AG20443 (cell line): ENCODE measurements at regions not wholly inside any gene's neighbourhood (a gene's known extent, or its start where the extent isn't known, plus 50 kb on each side); places are given as distances from the start of the nearest gene placed in this dataset.
"Not testable (repeated sequence)": the region's sequence is repeated elsewhere in the genome, so short reads cannot be mapped to it uniquely, and the experiment has no call there.

Experiments
- DNase-seq: peaks from one replicate; pipeline ENCODE4 v3.0.0; 2012; ENCODE audit warnings: low spot score, mixed read lengths

- DNase-seq, result not testable (repeated sequence)
Measured at GRCh38 chr16:29106259-29106908, 121.5 kb downstream of the LAT start.

GRCh38 chr16:29104600-29104999 lies 119.7 kb downstream of the LAT start:
- DNase-seq, result not testable (repeated sequence)

- DNase-seq, result not testable (repeated sequence)
Measured at GRCh38 chr16:29097965-29098364, 113.1 kb downstream of the LAT start.

GRCh38 chr16:29094729-29095624 lies 110.1 kb downstream of the LAT start:
- DNase-seq, result not testable (repeated sequence)

GRCh38 chr16:29094325-29094724 lies 109.5 kb downstream of the LAT start:
- DNase-seq, result not testable (repeated sequence)

GRCh38 chr16:29089679-29090078 lies 104.8 kb downstream of the LAT start:
- DNase-seq, result not testable (repeated sequence)

- not testable (repeated sequence) for DNase-seq
Measured at GRCh38 chr16:29087673-29088072, 102.8 kb downstream of the LAT start.

- peak; percentile 14 for DNase-seq
Measured at GRCh38 chr16:29081829-29082639, 97.2 kb downstream of the LAT start.

GRCh38 chr16:29074554-29075402 lies 89.9 kb downstream of the LAT start:
- DNase-seq, result peak; percentile 42

- DNase-seq, result not testable (repeated sequence)
Measured at GRCh38 chr16:29062235-29062634, 77.4 kb downstream of the LAT start.

GRCh38 chr16:29061467-29061921 lies 76.6 kb downstream of the LAT start:
- DNase-seq, result not testable (repeated sequence)

GRCh38 chr16:29060022-29060810 lies 75.4 kb downstream of the LAT start:
- not testable (repeated sequence) for DNase-seq

- DNase-seq, result not testable (repeated sequence)
Measured at GRCh38 chr16:29059575-29059974, 74.7 kb downstream of the LAT start.
